CD4-positive, alpha-beta T cell treated with Interleukin-21 for 1 hour (primary cell): ENCODE measurements at regions not wholly inside any gene's neighbourhood (a gene's known extent, or its start where the extent isn't known, plus 50 kb on each side); places are given as distances from the start of the nearest gene placed in this dataset.
"Not testable (repeated sequence)": the region's sequence is repeated elsewhere in the genome, so short reads cannot be mapped to it uniquely, and the experiment has no call there.

Experiments
- DNase-seq: peaks from one replicate; pipeline ENCODE4 v3.0.0-alpha.2; 2020

DNA sequence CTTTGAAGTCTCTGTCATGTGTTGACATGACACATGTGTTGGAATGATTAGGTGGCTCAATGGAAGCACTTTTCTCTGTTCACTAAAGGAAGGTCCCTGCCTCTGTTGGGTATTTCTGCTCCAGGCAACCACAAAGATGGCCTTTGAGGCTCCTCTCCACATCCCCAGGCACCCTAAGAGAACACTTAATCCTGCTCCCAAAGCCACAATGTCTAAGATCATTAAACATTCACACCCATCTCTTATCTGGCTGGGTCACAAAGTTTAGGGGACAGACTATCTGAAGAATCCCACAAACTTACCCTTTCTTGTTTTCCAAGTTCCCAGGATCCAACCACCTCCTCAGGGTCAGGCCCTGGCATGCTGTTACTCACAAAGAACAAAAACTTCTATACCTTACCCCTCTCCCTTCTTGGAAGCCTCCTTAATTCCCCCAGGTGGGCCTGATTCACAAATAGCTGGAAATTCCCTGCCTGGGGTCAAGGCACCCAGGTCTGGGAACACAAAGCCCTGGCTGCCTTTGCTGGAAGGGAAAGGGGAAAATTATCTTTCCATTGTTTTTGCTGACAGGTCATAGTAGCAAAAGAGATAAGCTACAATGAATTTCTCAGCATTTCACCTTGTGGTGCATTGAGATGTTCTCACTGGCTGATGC is 333.7 kb downstream of the PCNX1 start:
- no peak for DNase-seq

DNA sequence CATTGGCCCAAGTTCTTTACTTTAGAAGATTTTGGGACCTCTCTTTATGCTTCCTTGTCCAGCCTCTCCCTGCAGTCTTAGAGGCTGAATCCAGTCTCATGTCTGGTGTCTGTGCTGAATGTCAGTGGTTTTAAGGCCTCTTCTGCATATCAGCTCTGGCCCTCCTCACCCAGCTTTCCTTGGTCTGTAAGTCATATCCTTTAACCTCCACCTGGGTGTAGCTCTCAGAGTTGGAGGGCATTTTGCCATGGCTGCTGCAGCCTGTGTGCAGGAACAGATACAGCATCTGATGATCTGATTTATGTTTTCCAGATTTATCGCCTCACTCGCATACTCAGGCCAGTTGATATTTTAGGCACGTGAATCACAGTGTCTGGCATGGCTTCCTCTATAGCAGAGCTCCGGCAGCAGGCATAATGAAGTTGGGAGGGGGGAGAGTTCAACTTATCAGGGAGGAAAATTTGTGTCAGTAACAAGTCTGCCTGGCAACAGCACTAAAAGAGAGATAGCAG is 335.0 kb downstream of the PCNX1 start:
- DNase-seq: no peak

DNA sequence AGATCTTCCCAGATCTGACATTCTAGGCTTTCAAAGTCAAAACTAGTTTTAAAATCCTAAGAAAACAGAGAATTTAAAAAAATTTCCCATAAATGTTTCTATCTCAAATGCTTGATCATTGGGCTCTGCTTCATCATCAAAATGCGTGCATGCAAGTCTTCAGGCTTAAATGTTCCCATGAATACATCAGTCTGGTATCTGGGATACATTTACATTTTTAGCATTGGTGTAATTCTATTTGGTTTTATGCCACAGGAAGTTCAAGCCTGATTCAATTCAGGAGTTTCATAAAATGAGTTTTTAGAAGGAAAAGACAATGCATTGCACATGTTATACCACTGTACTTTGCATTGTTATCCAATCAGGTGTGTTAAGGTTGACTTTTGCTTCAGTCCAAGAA is 336.4 kb downstream of the PCNX1 start:
- DNase-seq: no peak

DNA sequence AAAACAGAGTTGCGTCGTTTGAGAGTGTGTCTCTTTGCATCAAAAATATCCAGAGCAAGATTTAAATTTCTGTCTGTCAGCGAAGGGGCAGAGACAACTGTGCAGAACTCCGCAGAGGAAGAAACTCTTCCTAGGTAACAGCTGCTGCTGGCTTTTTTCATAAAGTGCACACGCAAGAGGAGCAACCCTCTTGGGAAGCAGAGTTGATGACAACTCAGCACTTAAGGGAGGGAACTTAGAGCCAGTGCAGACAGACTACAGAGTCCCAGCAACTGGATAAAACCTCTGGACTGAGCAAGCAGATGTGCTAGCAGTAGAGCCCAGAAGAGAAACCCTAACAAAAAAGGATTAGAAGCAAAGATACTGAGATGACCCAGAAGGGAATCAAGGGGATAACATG is 337.1 kb downstream of the PCNX1 start:
- DNase-seq: no peak

DNA sequence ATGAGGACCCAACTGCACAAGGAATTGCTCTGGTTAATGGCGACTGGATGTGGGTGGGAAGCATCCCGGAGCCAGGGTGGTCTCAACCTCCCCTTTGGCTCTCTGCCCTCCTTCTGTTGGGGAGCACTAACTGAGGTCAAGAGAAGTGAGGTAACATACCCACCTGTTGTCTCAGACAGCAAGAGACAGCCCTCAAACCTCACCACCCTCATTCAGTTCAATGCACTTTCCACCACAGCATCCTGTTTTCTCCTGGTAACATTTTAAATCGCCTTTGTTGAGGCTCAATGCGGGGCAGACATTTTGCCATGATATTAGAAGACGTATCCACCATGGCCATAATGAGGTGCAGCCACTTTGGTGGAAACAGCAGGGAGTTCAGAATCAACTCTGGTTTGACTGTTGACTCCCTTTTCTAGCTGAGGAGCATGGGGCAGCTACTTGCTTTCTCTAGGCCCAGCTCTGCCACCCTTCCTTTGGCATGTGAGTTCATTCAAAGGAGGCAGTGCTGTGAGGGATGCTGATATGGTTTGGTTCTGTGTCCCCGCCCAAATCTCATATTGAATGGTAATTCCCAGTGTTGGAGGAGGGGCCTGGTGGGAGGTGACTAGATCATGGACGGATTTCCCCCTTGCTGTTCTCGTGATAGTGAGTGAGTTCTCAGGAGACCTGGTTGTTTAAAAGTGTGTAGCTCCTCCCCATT is 338.6 kb downstream of the PCNX1 start:
- peak; percentile 9 for DNase-seq

DNA sequence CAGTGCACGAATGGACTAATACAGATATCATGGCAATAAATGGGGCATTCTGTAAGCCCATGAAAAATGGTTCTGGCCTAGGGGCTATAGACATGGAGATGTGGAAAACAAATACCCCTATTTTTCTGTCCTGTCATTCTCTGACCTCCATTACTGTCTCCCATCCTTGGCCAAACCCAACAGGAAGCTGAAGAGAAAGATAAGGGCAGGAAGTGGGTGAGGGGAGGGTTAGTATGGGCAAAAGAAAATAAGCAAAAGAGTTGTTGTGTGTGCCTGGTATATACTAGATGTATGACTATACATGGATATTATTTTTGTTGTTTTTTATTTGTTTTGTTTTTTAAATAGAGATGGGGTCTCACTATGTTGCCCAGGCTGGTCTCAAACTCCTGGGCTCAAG is 339.3 kb downstream of the PCNX1 start:
- DNase-seq: peak; percentile 7

DNA sequence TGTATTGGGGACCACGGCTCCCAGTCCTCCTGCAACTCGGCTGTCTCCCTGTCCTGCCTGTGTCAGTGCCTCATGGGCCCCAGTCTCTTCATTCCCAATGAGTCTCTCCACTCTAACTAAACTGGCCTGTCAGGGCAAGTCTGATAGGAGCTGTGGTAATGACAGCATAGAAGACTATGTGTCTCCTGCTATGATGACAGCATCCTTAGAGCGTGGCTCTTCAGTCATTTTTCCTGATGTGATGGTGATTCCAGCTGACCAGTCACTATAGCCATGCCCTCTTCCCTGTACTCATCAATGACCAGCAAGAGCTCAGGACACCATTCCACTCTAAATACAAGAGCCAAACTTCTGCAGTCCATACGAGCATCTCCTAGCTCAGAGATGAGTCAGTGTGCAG is 339.8 kb downstream of the PCNX1 start:
- DNase-seq: no peak

DNA sequence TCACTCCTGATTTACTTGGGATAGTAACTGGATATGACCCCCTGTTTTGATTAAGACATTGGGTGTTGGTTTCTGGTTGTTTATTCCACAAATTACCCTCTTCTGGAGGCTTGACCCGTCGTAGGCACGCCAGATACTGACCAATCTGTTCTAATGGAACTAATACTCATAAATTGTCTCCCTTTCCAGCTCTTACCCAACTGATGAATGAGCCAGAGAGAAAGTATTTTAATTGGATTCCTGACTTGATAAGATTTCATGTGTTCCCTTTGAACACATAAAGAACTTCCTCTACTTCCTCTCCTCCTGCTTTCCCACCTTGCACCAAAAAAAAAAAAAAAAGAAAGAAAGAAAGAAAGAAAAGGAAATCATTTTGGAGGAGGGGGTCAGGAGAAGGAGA is 340.9 kb downstream of the PCNX1 start:
- DNase-seq: no peak

DNA sequence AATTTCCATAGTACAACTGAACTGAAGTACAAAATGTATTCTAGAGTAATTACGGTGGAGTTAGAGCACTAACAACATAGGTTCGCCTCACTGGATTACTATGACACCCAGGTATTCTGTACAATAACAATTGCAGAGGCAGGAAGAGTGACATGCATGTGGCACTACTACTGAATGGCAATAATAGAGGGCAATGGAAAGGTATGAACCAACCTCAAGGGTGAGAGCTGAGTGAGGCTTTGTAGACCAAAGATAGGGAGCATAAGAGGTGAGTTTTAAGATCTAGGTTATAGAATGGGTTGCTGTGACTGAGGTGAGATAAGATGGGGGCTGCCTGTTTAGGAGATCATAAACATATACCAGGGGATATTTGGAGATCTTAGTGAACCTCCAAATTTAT is 343.1 kb downstream of the PCNX1 start:
- DNase-seq: no peak

DNA sequence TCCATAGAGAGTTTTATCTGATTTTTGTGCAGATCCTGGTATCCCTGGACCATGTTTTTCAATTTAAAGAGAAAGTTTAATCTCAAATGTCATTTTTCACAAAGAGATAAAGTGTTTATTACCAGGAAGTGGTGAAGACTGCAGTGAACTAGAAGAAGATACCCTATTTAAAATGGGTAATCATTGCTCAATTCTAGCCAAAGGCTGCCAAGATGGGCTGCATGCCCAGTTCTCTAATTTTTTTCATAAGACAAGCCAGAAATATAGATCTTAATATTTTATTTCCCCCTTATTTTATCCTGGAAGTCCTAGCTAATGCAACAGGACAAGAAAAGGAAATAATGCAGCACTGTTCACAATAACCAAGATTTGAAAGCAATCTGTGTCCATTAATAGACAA is 343.5 kb downstream of the PCNX1 start:
- DNase-seq: no peak

DNA sequence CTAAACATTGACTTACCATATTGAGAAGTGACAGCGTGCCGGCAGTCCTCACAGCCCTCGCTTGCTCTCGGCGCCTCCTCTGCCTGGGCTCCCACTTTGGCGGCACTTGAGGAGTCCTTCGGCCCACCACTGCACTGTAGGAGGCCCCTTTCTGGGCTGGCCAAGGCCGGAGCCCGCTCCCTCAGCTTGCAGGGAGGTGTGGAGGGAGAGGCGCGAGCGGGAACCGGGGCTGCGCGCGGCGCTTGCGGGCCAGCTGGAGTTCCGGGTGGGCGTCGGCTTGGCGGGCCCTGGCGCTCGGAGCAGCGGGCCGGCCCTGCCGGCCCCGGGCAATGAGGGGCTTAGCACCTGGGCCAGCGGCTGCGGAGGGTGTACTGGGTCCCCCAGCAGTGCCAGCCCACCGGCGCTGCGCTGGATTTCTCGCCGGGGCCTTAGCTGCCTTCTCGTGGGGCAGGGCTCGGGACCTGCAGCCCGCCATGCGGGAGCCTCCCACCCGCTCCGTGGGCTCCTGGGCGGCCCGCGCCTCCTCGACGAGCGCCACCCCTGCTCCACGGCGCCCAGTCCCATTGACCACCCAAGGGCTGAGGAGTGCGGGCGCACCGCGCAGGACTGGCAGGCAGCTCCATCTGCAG is 346.9 kb downstream of the PCNX1 start:
- DNase-seq: not testable (repeated sequence)

DNA sequence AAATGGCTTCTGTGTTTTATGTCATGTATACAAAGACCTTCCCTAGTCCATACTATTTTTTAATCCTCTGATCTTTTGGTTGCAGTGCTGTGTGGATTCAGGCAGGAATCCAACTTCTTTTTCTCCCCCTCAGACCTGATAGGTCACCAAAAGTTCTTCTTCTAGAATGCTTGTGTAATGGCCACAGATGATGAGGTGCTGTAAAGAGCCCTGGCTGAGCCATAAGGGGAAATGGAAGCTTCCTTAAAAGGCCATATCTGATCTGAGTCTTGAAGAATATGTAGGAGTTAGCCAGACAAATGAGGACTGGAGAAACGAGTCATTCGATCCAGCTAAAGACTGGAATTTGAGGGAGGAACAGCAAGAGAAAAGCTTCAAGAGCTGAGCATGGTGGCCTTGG is 353.9 kb downstream of the PCNX1 start:
- DNase-seq: no peak

DNA sequence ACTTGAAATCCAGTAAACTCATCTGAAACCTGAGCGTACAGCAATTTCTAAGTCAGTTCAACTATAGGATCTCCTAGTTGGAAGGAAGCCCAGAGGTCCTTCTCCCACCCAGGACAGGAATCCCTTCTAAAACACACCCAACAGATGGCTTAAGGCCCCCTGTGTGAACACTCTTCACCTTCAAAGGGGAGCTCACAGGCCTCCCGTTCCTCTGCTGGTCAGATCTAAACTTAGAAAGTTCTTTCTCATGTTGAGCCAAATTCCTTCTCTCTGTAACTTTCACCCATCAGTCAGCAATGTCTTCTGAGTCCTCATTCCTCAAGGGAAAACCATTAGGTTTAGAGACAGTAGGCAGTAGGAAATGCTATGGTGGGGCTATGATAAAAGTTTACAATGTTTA is 355.2 kb downstream of the PCNX1 start:
- DNase-seq: no peak

DNA sequence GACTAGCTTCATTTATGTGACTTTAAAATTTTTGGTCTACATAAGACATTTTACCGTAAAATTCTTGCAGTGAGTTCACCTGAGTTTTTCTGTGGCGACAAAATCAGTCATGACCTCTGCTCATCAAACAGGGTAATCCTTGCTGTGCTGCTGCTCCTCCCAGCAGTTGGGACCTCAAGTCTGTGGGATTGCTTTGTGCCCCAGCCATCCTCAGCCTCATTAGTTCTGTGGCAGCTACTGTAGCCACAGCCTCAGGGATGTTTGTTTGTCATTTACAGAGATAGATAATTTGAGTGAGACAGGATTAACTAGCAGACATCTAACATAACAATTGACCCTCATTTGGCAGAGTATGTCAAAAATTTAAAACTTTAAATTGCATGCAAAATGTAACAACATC is 357.0 kb downstream of the PCNX1 start:
- no peak for DNase-seq

DNA sequence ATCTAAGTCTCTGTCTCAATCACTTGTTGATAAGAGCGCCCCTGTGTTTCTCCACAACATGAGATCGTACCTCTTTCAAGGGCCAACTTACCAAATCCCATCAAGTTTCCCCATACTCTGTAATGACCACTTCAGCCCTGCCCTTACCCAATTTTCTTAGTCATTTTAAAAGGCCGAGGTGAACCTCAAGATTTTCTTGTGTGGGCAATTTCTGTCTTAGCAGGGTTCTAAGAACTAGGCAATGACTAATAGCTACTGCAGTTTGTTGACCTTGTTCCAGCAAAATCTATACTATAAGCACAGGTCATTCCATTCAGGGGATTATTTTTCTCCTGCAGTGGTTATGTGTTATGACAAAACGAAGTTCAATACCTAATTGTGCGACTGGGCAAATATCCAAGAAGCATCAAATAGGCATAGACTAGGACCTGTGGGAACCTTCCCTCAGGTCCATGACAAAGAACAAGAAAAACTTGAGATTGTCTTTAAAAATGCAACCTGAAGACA is 359.8 kb downstream of the PCNX1 start:
- DNase-seq: no peak

DNA sequence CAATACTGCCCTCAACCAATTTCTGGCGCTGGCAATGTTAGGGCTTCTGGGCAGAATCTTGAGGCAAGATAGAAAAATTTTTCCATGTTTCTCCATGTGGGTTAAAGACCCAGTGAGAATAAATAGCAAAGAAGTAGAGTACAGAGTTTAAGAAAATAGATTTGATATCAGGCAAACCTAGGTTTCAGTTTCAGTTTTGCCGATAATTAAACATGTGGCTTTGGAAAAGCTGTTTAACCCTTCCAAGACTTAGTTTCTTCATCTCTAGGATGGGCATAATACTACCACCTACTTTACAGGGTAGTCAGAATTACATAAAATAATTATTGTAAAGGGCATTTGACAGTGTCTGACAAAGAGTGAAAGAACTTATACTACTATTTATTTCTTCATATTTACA is 360.4 kb downstream of the PCNX1 start:
- DNase-seq: peak; percentile 21

DNA sequence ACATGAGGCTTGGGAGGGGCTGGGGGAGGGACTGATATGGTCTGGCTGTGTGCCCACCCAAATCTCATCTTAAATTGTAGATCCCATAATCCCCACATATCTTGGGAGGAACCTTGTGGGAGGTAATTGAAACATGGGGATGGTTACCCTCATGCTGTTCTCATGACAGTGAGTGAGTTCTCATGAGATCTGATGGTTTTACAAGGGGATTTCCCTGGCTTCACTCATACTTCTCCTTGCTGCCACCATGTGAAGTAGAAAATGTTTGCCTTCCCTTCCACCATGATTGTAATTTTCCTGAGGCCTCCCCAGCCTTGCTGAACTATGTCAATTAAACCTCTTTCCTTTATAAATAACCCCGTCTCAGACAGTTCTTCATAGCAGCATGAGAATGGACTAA is 362.9 kb downstream of the PCNX1 start:
- DNase-seq: no peak

DNA sequence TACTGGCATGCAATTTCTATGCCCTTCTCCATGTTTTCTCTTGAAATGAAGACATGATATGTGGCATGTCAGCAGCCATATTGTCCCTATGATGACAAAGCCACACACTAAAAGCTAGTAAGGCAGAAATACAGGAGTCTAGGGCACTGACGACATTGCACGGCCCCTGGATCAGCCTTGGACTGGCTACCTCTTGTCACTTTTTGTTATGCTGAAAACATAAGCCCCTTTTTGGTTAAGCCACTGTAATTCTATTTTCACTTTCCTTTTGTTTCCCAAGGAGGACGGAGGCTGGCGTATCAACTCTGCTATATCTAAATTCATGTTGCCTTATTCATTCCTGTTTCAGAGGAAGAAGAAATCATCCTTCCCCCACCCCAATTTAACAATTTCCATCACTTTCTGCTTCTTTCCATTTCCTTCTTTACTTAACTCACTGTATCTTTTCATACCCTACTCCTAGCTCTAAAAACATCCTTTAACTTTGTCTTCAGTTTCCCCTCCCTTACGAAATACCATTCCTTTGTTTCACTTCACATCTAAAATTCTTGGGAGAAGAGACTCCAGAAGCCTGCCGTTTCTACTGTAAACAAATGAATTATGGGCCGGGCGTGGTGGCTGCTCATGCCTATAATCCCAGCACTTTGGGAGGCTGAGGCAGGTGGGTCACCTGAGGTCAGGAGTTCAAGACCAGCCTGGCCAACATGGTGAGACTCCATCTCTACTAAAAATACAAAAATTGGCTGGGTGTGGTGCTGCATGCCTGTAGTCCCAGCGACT is 364.1 kb downstream of the PCNX1 start:
- DNase-seq: no peak

DNA sequence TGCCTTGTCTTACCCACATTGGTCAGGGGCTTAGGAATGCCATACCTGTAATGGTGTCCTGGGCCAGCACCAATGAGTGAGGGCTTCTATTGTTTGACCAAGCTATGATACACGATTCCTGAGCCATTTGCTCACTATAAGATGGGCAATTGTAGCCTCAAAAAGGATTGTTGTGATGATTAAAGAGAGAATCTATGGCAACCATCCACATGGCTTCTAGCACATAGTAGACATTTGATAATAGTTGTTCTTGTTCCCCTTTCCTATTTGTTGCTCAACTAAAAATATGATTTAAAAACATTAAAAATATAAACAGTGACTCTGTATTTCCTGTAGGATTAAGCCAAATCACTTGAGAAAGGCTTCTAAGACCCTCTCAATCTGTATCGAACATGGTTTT is 366.1 kb downstream of the PCNX1 start:
- DNase-seq: no peak

DNA sequence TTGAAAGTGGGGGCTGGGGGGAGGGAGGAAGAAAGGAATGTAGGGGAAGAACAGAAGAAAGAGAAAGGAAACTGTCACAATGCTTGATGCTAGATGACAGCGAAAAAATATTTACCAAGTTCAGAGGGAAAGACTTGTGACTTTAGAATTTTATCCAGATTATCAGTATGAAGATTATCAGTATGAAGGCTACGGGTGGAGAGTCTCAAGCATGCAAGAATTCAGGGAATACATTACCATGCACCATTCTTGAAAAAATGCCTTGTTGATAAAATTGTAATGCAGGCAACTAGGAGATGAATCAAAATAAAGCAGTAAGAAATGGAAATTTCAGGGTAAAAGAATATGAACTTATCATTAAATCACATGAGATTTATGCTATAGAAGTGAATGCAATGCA is 376.8 kb downstream of the PCNX1 start:
- no peak for DNase-seq

DNA sequence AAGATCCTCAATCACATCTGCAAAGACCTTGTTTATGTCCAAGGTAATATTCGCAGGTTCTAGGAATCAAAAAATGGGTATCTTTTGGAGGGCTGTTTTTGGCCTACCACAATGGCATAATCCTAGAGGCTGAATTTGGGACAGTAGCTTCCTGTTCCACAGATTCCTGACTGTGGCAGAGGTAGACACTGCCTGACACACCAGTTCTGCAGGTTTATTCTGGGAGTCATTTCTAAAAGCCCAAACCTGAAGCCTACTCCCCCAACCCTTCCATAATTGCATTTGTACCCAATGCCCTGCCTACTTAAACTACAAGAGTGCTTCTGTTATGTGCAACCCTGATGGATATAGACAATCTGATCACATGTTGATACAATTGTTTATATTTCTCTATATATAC is 378.9 kb downstream of the PCNX1 start:
- no peak for DNase-seq

DNA sequence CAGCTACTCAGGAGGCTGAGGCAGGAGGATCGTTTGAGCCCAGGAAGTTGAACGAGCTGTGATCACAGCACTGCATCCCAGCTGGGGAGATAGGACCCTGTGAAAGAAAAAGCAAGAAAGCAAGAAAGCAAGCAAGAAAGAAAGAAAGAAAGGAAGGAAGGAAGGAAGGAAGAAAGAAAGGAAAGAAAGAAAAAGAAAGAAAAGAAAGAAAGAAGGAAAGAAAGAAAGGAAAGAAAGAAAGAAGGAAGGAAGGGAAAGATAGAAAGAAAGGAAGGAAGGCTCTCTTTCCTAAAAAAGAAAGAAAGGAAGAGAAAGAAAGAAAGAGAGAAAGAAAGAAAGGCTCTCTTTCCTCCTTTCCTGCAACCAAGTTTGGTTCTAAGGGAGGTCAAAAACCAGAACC is 380.3 kb downstream of the PCNX1 start:
- DNase-seq: no peak

DNA sequence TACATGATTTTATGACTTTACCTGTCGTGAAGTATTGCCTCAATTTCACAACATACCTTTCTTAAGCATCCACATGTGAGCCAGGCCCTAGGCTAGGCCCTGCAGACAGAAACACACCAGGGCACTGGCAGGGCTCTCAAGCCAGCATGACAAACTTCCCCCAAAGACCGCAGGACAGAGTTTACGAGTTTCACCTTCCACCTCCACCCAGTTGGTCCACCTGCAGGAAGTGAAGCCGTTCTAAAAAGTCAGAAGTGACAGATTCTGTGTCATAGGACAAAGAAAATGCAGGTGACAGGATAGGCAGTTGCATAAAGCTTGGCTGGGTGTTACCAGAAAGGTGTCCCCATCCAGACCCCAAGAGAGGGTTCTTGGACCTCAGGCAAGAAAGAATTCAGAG is 382.3 kb downstream of the PCNX1 start:
- peak; percentile 18 for DNase-seq
